Uterus (tissue), 2 donors: ENCODE measurements at regions not wholly inside any gene's neighbourhood (a gene's known extent, or its start where the extent isn't known, plus 50 kb on each side); places are given as distances from the start of the nearest gene placed in this dataset.

ENCODE experiments used
- POLR2A ChIP-seq, 2 donors: fragments of 450-650 bp; IDR thresholded peaks; one replicate each; pipeline ENCODE4 v1.6.1; 2016; ENCODE audit warnings: antibody characterized with exemption in 2 of 2, mild to moderate bottlenecking in 1 of 2, moderate library complexity in 1 of 2
- TF ChIP-seq, protein P1 (sequence below), 4 experiments: fragments of 200-600 bp in 2 of 4; fragments of 450-650 bp in 2 of 4; sonication (generic) in 2 of 4; IDR thresholded peaks; one replicate each; pipeline ENCODE4 v1.5.1; 2016 to 2019; ENCODE audit warnings: antibody characterized with exemption in 4 of 4, mild to moderate bottlenecking in 2 of 4, moderate library complexity in 1 of 4

DNA sequence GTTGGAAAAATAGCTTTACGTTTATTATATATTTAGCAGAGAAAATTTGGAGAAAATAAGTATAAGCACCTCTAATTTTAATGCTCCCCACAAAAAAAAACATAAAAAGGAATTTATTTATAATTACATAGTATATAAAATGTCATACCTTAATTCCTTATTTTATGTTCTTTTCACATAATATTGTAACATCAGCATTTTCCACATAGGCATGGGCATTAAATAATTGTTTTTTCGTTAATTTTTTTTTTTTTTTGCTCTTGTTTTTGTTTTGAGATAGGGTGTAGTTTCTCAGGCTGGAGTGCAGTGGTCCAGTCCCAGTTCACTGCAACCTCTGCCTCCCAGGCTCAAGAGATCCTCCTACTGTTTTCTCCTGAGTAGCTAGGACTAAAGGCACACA, 329.8 kb upstream of the FOXG1 start:
- TF ChIP-seq, protein P1, sequence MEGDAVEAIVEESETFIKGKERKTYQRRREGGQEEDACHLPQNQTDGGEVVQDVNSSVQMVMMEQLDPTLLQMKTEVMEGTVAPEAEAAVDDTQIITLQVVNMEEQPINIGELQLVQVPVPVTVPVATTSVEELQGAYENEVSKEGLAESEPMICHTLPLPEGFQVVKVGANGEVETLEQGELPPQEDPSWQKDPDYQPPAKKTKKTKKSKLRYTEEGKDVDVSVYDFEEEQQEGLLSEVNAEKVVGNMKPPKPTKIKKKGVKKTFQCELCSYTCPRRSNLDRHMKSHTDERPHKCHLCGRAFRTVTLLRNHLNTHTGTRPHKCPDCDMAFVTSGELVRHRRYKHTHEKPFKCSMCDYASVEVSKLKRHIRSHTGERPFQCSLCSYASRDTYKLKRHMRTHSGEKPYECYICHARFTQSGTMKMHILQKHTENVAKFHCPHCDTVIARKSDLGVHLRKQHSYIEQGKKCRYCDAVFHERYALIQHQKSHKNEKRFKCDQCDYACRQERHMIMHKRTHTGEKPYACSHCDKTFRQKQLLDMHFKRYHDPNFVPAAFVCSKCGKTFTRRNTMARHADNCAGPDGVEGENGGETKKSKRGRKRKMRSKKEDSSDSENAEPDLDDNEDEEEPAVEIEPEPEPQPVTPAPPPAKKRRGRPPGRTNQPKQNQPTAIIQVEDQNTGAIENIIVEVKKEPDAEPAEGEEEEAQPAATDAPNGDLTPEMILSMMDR (IDR thresholded peaks at IDR 0.05), result no peak
- no peak for TF ChIP-seq POLR2A (IDR thresholded peaks at IDR 0.05)
